Hepatic stellate cell (primary cell): ENCODE measurements at regions not wholly inside any gene's neighbourhood (a gene's known extent, or its start where the extent isn't known, plus 50 kb on each side); places are given as distances from the start of the nearest gene placed in this dataset.

Source experiments
- DNase-seq: peaks from one replicate; pipeline ENCODE4 v3.0.0; 2011; ENCODE audit warnings: low spot score

- DNase-seq = no peak
These were observed 79.6 kb upstream of the UQCRFS1 start for GRCh38 chr19:29292562-29292961.

- DNase-seq = no peak
These were observed 80.3 kb upstream of the UQCRFS1 start for GRCh38 chr19:29293292-29293691.

GRCh38 chr19:29293736-29294342, 80.9 kb upstream of the UQCRFS1 start:
- DNase-seq = no peak

- no peak for DNase-seq
These were observed 81.4 kb upstream of the UQCRFS1 start for GRCh38 chr19:29294343-29294811.

- no peak for DNase-seq
These were observed 82.3 kb upstream of the UQCRFS1 start for GRCh38 chr19:29295285-29295684.

- DNase-seq = no peak
These were observed 84.4 kb upstream of the UQCRFS1 start for GRCh38 chr19:29297381-29297780.

- no peak for DNase-seq
These were observed 86.7 kb upstream of the UQCRFS1 start for GRCh38 chr19:29299416-29300380.

GRCh38 chr19:29302002-29302928, 89.3 kb upstream of the UQCRFS1 start:
- DNase-seq = no peak

GRCh38 chr19:29303069-29303718, 90.2 kb upstream of the UQCRFS1 start:
- DNase-seq = no peak

- DNase-seq = no peak
These were observed 90.8 kb upstream of the UQCRFS1 start for GRCh38 chr19:29303719-29304090.

- DNase-seq = no peak
These were observed 92.3 kb upstream of the UQCRFS1 start for GRCh38 chr19:29305268-29305667.

GRCh38 chr19:29308977-29309590, 96.1 kb upstream of the UQCRFS1 start:
- DNase-seq = no peak

GRCh38 chr19:29309637-29310036, 96.7 kb upstream of the UQCRFS1 start:
- no peak for DNase-seq

GRCh38 chr19:29311191-29311790, 98.3 kb upstream of the UQCRFS1 start:
- DNase-seq = no peak

GRCh38 chr19:29315556-29316190, 102.7 kb upstream of the UQCRFS1 start:
- no peak for DNase-seq

GRCh38 chr19:29318581-29318980, 105.6 kb upstream of the UQCRFS1 start:
- no peak for DNase-seq

GRCh38 chr19:29320086-29320485, 107.1 kb upstream of the UQCRFS1 start:
- DNase-seq = no peak

GRCh38 chr19:29320618-29321017, 107.7 kb upstream of the UQCRFS1 start:
- DNase-seq = no peak

GRCh38 chr19:29321116-29321515, 108.2 kb upstream of the UQCRFS1 start:
- DNase-seq = no peak

- no peak for DNase-seq
These were observed 110.1 kb upstream of the UQCRFS1 start for GRCh38 chr19:29323021-29323430.
